ENCODE measurements at regions not wholly inside any gene's neighbourhood (a gene's known extent, or its start where the extent isn't known, plus 50 kb on each side); places are given as distances from the start of the nearest gene placed in this dataset.

DNA sequence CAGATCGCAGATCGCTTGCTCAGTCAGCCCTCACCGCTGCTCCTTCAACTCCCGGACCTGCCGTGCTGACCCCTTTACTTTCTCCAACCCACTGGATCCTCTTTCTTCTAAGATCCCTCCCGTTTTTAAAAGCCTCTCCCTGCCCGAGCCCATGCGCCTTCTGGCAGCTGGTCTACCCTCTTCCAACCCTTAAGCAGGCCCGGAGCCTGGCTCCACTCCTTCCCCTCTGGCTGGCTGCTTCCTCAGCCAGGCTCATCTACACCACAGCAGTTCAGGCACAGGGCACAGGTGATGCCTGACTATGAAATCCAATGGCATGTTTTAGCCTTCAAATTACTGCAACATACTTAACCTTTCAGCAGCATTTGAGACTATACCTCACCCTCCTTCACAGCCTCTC lies 63.8 kb upstream of the PABPC3 start:
- H4K20me1 ChIP-seq (ENCODE audit: low read length), result no peaks in the 10 kb centered on the region
- no TSS peak for BruUV-seq (replicated peaks)
- H3K9me3 ChIP-seq (ENCODE audit: low read length), result no peaks in the 10 kb centered on the region
- no peak for ATAC-seq
- ChIA-PET POLR2A (ENCODE audit: unreplicated experiment) (no interaction called here), CTCF (interaction anchor here (0.5 kb wide), 1 partner anchor 1134 kb away, joined by 6 read pairs; no protein-coding TSS in a partner anchor)
- TF ChIP-seq EZH2 (IDR thresholded peaks at IDR 0.05; ENCODE audit: low read length, unreplicated experiment) (no peak), EZH2phosphoT487 (IDR thresholded peaks at IDR 0.05; ENCODE audit: borderline replicate concordance, low read length) (no peak)
- TF ChIP-seq, protein P1, sequence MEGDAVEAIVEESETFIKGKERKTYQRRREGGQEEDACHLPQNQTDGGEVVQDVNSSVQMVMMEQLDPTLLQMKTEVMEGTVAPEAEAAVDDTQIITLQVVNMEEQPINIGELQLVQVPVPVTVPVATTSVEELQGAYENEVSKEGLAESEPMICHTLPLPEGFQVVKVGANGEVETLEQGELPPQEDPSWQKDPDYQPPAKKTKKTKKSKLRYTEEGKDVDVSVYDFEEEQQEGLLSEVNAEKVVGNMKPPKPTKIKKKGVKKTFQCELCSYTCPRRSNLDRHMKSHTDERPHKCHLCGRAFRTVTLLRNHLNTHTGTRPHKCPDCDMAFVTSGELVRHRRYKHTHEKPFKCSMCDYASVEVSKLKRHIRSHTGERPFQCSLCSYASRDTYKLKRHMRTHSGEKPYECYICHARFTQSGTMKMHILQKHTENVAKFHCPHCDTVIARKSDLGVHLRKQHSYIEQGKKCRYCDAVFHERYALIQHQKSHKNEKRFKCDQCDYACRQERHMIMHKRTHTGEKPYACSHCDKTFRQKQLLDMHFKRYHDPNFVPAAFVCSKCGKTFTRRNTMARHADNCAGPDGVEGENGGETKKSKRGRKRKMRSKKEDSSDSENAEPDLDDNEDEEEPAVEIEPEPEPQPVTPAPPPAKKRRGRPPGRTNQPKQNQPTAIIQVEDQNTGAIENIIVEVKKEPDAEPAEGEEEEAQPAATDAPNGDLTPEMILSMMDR (conservative IDR thresholded peaks at IDR 0.05; ENCODE audit: low read depth, low read length), result no peak
- no peaks in the 10 kb centered on the region for H3K4me1 ChIP-seq (ENCODE audit: insufficient read depth, low read length)
- H3K27me3 ChIP-seq (ENCODE audit: low read length), result peaks cover 47% of the 10 kb centered on the region
- no peak for DNase-seq
- no peak overlapping the region for H3K9ac ChIP-seq (ENCODE audit: low read length)
- no peak overlapping the region for H3K4me3 ChIP-seq (ENCODE audit: low read length)
- no peak overlapping the region for H3K27ac ChIP-seq (ENCODE audit: low read length)
- no peaks in the 10 kb centered on the region for H3K9me2 ChIP-seq (replicated peaks; ENCODE audit: low read length)
- H3K79me2 ChIP-seq (ENCODE audit: low read length), result no peaks in the 10 kb centered on the region
- no peak overlapping the region for H3K4me2 ChIP-seq (ENCODE audit: low read length)
- intact Hi-C loops (cut with micrococcal nuclease), result no loop called here
- no peak overlapping the region for H2AFZ ChIP-seq (ENCODE audit: low read length)
- H3K36me3 ChIP-seq (ENCODE audit: low read depth, low read length), result no peaks in the 10 kb centered on the region
- no peaks in the 10 kb centered on the region for H3F3A ChIP-seq (ENCODE audit: low read length, unreplicated experiment)

GRCh38 chr13:25034173-25034572 lies 61.8 kb upstream of the PABPC3 start:
- no peak for ATAC-seq
- no peaks in the 10 kb centered on the region for H3K4me1 ChIP-seq (ENCODE audit: insufficient read depth, low read length)
- no peak overlapping the region for H3K9ac ChIP-seq (ENCODE audit: low read length)
- H3K27ac ChIP-seq (ENCODE audit: low read length), result no peak overlapping the region
- TF ChIP-seq EZH2phosphoT487 (IDR thresholded peaks at IDR 0.05; ENCODE audit: borderline replicate concordance, low read length), result no peak
- TF ChIP-seq, protein P1 (conservative IDR thresholded peaks at IDR 0.05; ENCODE audit: low read depth, low read length), result no peak
- TF ChIP-seq EZH2 (IDR thresholded peaks at IDR 0.05; ENCODE audit: low read length, unreplicated experiment), result no peak
- peaks cover 51% of the 10 kb centered on the region for H3K27me3 ChIP-seq (ENCODE audit: low read length)
- H4K20me1 ChIP-seq (ENCODE audit: low read length), result no peaks in the 10 kb centered on the region
- BruUV-seq (replicated peaks), result no TSS peak
- no peaks in the 10 kb centered on the region for H3K36me3 ChIP-seq (ENCODE audit: low read depth, low read length)
- no peak overlapping the region for H3K4me2 ChIP-seq (ENCODE audit: low read length)
- intact Hi-C loops (cut with micrococcal nuclease), result no loop called here
- H3F3A ChIP-seq (ENCODE audit: low read length, unreplicated experiment), result no peaks in the 10 kb centered on the region
- no peak overlapping the region for H3K4me3 ChIP-seq (ENCODE audit: low read length)
- CTCF ChIA-PET, result interaction anchor here (1.0 kb wide), 1 partner anchor 29 kb away, joined by 6 read pairs; no protein-coding TSS in a partner anchor
- POLR2A ChIA-PET (ENCODE audit: unreplicated experiment), result no interaction called here
- no peak overlapping the region for H2AFZ ChIP-seq (ENCODE audit: low read length)
- no peaks in the 10 kb centered on the region for H3K9me2 ChIP-seq (replicated peaks; ENCODE audit: low read length)
- no peaks in the 10 kb centered on the region for H3K79me2 ChIP-seq (ENCODE audit: low read length)
- H3K9me3 ChIP-seq (ENCODE audit: low read length), result no peaks in the 10 kb centered on the region
- no peak for DNase-seq

DNA sequence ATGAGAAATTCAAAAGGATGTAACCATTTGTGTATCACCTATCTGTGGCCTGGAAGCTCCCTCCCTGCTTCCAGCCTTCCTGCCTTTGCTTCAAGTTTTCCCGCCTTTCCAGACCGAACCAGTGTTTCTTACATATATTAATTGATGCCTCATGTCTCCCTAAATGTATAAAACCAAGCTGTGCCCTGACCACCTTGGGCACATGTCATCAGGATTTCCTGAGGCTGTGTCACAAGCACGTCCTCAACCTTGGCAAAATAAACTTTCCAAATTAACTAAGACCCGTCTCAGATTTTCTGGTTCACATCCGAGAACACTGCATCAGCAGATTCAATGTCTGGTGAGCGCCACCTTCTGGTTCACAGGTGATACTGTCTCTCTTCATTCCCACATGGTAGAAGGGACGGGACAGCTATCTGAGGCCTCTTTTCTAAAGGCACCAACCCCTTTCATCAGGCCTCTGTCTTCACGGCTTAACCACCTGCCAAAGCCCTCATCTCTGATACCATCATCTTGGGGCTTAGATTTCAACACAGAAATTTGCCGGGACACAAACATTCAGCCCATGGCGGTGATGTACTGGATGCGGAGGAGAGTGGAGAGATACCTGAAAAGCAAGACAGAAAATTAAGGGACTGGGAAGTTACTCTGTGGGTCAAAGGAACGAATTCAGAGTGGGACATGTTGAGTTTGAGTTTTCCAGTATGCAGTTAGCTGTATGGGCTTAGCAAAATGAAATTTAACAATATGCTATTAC lies 58.7 kb upstream of the PABPC3 start:
- Histone ChIP-seq H3K4me1 (ENCODE audit: insufficient read depth, low read length) (no peaks in the 10 kb centered on the region), H3K4me2 (ENCODE audit: low read length) (no peak overlapping the region), H3K9me3 (ENCODE audit: low read length) (no peaks in the 10 kb centered on the region), H3K27ac (ENCODE audit: low read length) (no peak overlapping the region), H2AFZ (ENCODE audit: low read length) (no peak overlapping the region), H3K4me3 (ENCODE audit: low read length) (no peak overlapping the region), H3K79me2 (ENCODE audit: low read length) (no peaks in the 10 kb centered on the region), H3K9ac (ENCODE audit: low read length) (no peak overlapping the region), H4K20me1 (ENCODE audit: low read length) (no peaks in the 10 kb centered on the region), H3F3A (ENCODE audit: low read length, unreplicated experiment) (no peaks in the 10 kb centered on the region), H3K36me3 (ENCODE audit: low read depth, low read length) (no peaks in the 10 kb centered on the region), H3K9me2 (replicated peaks; ENCODE audit: low read length) (no peaks in the 10 kb centered on the region), H3K27me3 (ENCODE audit: low read length) (peaks cover 56% of the 10 kb centered on the region)
- TF ChIP-seq, protein P1 (conservative IDR thresholded peaks at IDR 0.05; ENCODE audit: low read depth, low read length), result peak; percentile 77
- no peak for TF ChIP-seq EZH2phosphoT487 (IDR thresholded peaks at IDR 0.05; ENCODE audit: borderline replicate concordance, low read length)
- DNase-seq, result peak; percentile 68
- CTCF ChIA-PET, result interaction anchor here (1.0 kb wide), 1 partner anchor 42 kb away, joined by 3 read pairs; no protein-coding TSS in a partner anchor
- intact Hi-C loops (cut with micrococcal nuclease), result loop anchor here (1.0 to 2.0 kb wide), 2 partner anchors 32 to 42 kb away; no protein-coding TSS in a partner anchor
- POLR2A ChIA-PET (ENCODE audit: unreplicated experiment), result no interaction called here
- no TSS peak for BruUV-seq (replicated peaks)
- ATAC-seq, result peak; percentile 87

Measured in PC-3 (cell line).